Gastroesophageal sphincter (tissue), 3 donors: ENCODE measurements at regions not wholly inside any gene's neighbourhood (a gene's known extent, or its start where the extent isn't known, plus 50 kb on each side); places are given as distances from the start of the nearest gene placed in this dataset.

ENCODE experiments used
- EP300 ChIP-seq: sonication (generic); formaldehyde crosslinking; IDR thresholded peaks from one replicate; pipeline ENCODE4 v1.6.1; 2017; ENCODE audit warnings: antibody characterized with exemption, mild to moderate bottlenecking
- POLR2A ChIP-seq, 2 donors: fragments of 450-650 bp; IDR thresholded peaks; one replicate each; pipeline ENCODE4 v1.6.1; 2017; ENCODE audit warnings: antibody characterized with exemption in 2 of 2, mild to moderate bottlenecking in 2 of 2, moderate library complexity in 1 of 2
- POLR2AphosphoS5 ChIP-seq: sonication (generic); formaldehyde crosslinking; IDR thresholded peaks from one replicate; pipeline ENCODE4 v1.6.1; 2017; ENCODE audit warnings: antibody characterized with exemption
- TF ChIP-seq, protein P1 (sequence below), 4 experiments: fragments of 200-600 bp in 2 of 4; fragments of 450-650 bp in 2 of 4; sonication (generic) in 1 of 4; IDR thresholded peaks; one replicate each; pipeline ENCODE4 v1.5.1; 2017 to 2019; ENCODE audit warnings: antibody characterized with exemption in 4 of 4, mild to moderate bottlenecking in 2 of 4, moderate library complexity in 2 of 4

DNA sequence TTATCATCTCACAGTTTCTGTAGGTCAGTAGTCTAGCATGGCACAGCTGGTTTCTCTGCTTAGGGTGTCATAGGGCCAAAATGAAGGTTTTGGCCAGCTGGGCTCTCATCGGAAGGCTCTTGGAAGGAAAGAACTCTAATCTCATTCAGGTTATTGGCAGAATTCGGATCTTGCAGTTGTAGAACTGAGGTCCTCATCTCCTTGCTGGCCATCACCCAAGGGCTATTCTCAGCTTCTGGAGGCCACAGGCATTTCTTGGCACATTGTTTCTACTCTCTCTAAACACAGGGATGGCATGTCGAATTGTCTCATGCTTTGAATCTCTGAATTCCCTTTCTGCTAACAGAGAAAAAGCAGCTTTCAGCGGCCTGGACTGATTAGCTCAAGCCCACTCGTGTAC lies 258.0 kb upstream of the SMARCA2 start:
- TF ChIP-seq, protein P1, sequence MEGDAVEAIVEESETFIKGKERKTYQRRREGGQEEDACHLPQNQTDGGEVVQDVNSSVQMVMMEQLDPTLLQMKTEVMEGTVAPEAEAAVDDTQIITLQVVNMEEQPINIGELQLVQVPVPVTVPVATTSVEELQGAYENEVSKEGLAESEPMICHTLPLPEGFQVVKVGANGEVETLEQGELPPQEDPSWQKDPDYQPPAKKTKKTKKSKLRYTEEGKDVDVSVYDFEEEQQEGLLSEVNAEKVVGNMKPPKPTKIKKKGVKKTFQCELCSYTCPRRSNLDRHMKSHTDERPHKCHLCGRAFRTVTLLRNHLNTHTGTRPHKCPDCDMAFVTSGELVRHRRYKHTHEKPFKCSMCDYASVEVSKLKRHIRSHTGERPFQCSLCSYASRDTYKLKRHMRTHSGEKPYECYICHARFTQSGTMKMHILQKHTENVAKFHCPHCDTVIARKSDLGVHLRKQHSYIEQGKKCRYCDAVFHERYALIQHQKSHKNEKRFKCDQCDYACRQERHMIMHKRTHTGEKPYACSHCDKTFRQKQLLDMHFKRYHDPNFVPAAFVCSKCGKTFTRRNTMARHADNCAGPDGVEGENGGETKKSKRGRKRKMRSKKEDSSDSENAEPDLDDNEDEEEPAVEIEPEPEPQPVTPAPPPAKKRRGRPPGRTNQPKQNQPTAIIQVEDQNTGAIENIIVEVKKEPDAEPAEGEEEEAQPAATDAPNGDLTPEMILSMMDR (IDR thresholded peaks at IDR 0.05): no peak
- TF ChIP-seq POLR2AphosphoS5: no peak
- TF ChIP-seq POLR2A (IDR thresholded peaks at IDR 0.05): no peak
- TF ChIP-seq EP300: no peak
